Activated CD8-positive, alpha-beta memory T cell treated with anti-CD3 and anti-CD28 coated beads, Interleukin-2, amount 10 ng/mL, durations not matched to agents 7 days and 5 days (primary cell): ENCODE measurements at regions not wholly inside any gene's neighbourhood (a gene's known extent, or its start where the extent isn't known, plus 50 kb on each side); places are given as distances from the start of the nearest gene placed in this dataset.
"Not testable (repeated sequence)": the region's sequence is repeated elsewhere in the genome, so short reads cannot be mapped to it uniquely, and the experiment has no call there.

Experiments used
- ATAC-seq: fragments of 150-1000 bp; cut with Tn5 transposase; one replicate; pipeline ENCODE4 v1.10.0; 2021; ENCODE audit warnings: moderate library complexity
- CTCF ChIA-PET: fragments of 350-600 bp; sonication (Branson Sonifier 250); formaldehyde crosslinking; loops from one replicate; lab custom pipeline; 2021; ENCODE audit warnings: antibody characterized with exemption; lab: Charles Lee
- DNase-seq: peaks from one replicate; pipeline ENCODE4 v3.0.0-alpha.2; 2020
- H3K27ac Mint-ChIP-seq: one replicate; pipeline ENCODE4 v1.8.0; 2021; ENCODE audit warnings: mild to moderate bottlenecking, mixed read lengths
- H3K27me3 Mint-ChIP-seq: one replicate; pipeline ENCODE4 v1.8.0; 2021; ENCODE audit warnings: mixed read lengths
- H3K36me3 Mint-ChIP-seq: one replicate; pipeline ENCODE4 v1.8.0; 2021; ENCODE audit warnings: mild to moderate bottlenecking, mixed read lengths
- H3K4me1 Mint-ChIP-seq: one replicate; pipeline ENCODE4 v1.8.0; 2021; ENCODE audit warnings: mixed read lengths
- H3K4me3 Mint-ChIP-seq: one replicate; pipeline ENCODE4 v1.8.0; 2021; ENCODE audit warnings: mild to moderate bottlenecking, moderate library complexity, mixed read lengths
- H3K9me3 Mint-ChIP-seq: one replicate; pipeline ENCODE4 v1.8.0; 2022; ENCODE audit warnings: low read depth, mixed read lengths

- ATAC-seq (no peak), DNase-seq (no peak)
- CTCF ChIA-PET: no interaction called here
- H3K4me3 Mint-ChIP-seq: no peak overlapping the region
- no peaks in the 10 kb centered on the region for H3K27me3 Mint-ChIP-seq
- H3K27ac Mint-ChIP-seq: no peak overlapping the region
- no peaks in the 10 kb centered on the region for H3K4me1 Mint-ChIP-seq
- H3K36me3 Mint-ChIP-seq: no peaks in the 10 kb centered on the region
- H3K9me3 Mint-ChIP-seq: no peaks in the 10 kb centered on the region
These were observed 1022.2 kb upstream of the GJE1 start for GRCh38 chr6:141110481-141110880.

- DNase-seq (no peak), ATAC-seq (no peak)
- CTCF ChIA-PET: no interaction called here
- Mint-ChIP-seq H3K9me3 (no peaks in the 10 kb centered on the region), H3K4me3 (no peak overlapping the region), H3K36me3 (no peaks in the 10 kb centered on the region), H3K27me3 (no peaks in the 10 kb centered on the region), H3K4me1 (no peaks in the 10 kb centered on the region), H3K27ac (no peak overlapping the region)
These were observed 1025.0 kb upstream of the GJE1 start for GRCh38 chr6:141107591-141108160.

GRCh38 chr6:141105481-141105880 lies 1027.2 kb upstream of the GJE1 start:
- Mint-ChIP-seq H3K27ac (no peak overlapping the region), H3K4me1 (no peaks in the 10 kb centered on the region), H3K4me3 (no peak overlapping the region), H3K27me3 (no peaks in the 10 kb centered on the region), H3K9me3 (no peaks in the 10 kb centered on the region), H3K36me3 (no peaks in the 10 kb centered on the region)
- ATAC-seq (no peak), DNase-seq (no peak)
- CTCF ChIA-PET: no interaction called here

- Mint-ChIP-seq H3K4me3 (no peak overlapping the region), H3K9me3 (no peaks in the 10 kb centered on the region), H3K27me3 (no peaks in the 10 kb centered on the region), H3K27ac (no peak overlapping the region), H3K36me3 (no peaks in the 10 kb centered on the region), H3K4me1 (no peaks in the 10 kb centered on the region)
- CTCF ChIA-PET: no interaction called here
- ATAC-seq (no peak), DNase-seq (no peak)
These were observed 1029.5 kb upstream of the GJE1 start for GRCh38 chr6:141103246-141103645.

- H3K4me3 Mint-ChIP-seq: no peak overlapping the region
- CTCF ChIA-PET: no interaction called here
- no peak for ATAC-seq
These were observed 1035.3 kb upstream of the GJE1 start for GRCh38 chr6:141097471-141097870.

GRCh38 chr6:141095308-141095707 lies 1037.4 kb upstream of the GJE1 start:
- no peak overlapping the region for H3K27ac Mint-ChIP-seq
- no peaks in the 10 kb centered on the region for H3K4me1 Mint-ChIP-seq
- CTCF ChIA-PET: no interaction called here
- no peak overlapping the region for H3K4me3 Mint-ChIP-seq
- ATAC-seq (no peak), DNase-seq (no peak)
- no peaks in the 10 kb centered on the region for H3K36me3 Mint-ChIP-seq
- no peaks in the 10 kb centered on the region for H3K27me3 Mint-ChIP-seq
- no peaks in the 10 kb centered on the region for H3K9me3 Mint-ChIP-seq

More at GRCh38 chr6:141097471-141097870, 1035.3 kb upstream of the GJE1 start:
- Mint-ChIP-seq H3K36me3 (no peaks in the 10 kb centered on the region), H3K4me1 (no peaks in the 10 kb centered on the region), H3K27ac (no peak overlapping the region), H3K27me3 (no peaks in the 10 kb centered on the region), H3K9me3 (no peaks in the 10 kb centered on the region)
- no peak for DNase-seq

- Mint-ChIP-seq H3K9me3 (no peaks in the 10 kb centered on the region), H3K27me3 (no peaks in the 10 kb centered on the region), H3K4me3 (no peak overlapping the region), H3K36me3 (no peaks in the 10 kb centered on the region), H3K4me1 (no peaks in the 10 kb centered on the region), H3K27ac (no peak overlapping the region)
- ATAC-seq: no peak
- CTCF ChIA-PET: no interaction called here
- DNase-seq: no peak
These were observed 1044.6 kb upstream of the GJE1 start for GRCh38 chr6:141088171-141088570.

- Mint-ChIP-seq H3K4me1 (no peaks in the 10 kb centered on the region), H3K27me3 (peaks cover 3% of the 10 kb centered on the region), H3K9me3 (no peaks in the 10 kb centered on the region), H3K27ac (no peak overlapping the region), H3K4me3 (no peak overlapping the region), H3K36me3 (no peaks in the 10 kb centered on the region)
- CTCF ChIA-PET: no interaction called here
- ATAC-seq (no peak), DNase-seq (no peak)
These were observed 1055.1 kb upstream of the GJE1 start for GRCh38 chr6:141077355-141078333.

- CTCF ChIA-PET: no interaction called here
- DNase-seq: no peak
- no peaks in the 10 kb centered on the region for H3K36me3 Mint-ChIP-seq
- no peak for ATAC-seq
- H3K27ac Mint-ChIP-seq: no peak overlapping the region
- H3K4me3 Mint-ChIP-seq: no peak overlapping the region
- no peaks in the 10 kb centered on the region for H3K4me1 Mint-ChIP-seq
- H3K27me3 Mint-ChIP-seq: no peaks in the 10 kb centered on the region
- H3K9me3 Mint-ChIP-seq: no peaks in the 10 kb centered on the region
These were observed 1075.0 kb upstream of the GJE1 start for GRCh38 chr6:141057761-141058160.

- DNase-seq (no peak), ATAC-seq (no peak)
- H3K27me3 Mint-ChIP-seq: no peaks in the 10 kb centered on the region
- no peaks in the 10 kb centered on the region for H3K36me3 Mint-ChIP-seq
- no peak overlapping the region for H3K27ac Mint-ChIP-seq
- H3K4me1 Mint-ChIP-seq: no peaks in the 10 kb centered on the region
- H3K4me3 Mint-ChIP-seq: no peak overlapping the region
- H3K9me3 Mint-ChIP-seq: no peaks in the 10 kb centered on the region
- CTCF ChIA-PET: no interaction called here
These were observed 1075.6 kb upstream of the GJE1 start for GRCh38 chr6:141056945-141057625.

- CTCF ChIA-PET: no interaction called here
- no peak for ATAC-seq
- no peaks in the 10 kb centered on the region for H3K4me1 Mint-ChIP-seq
- no peak overlapping the region for H3K4me3 Mint-ChIP-seq
- no peaks in the 10 kb centered on the region for H3K36me3 Mint-ChIP-seq
- peaks cover 2% of the 10 kb centered on the region for H3K9me3 Mint-ChIP-seq
- no peaks in the 10 kb centered on the region for H3K27me3 Mint-ChIP-seq
- H3K27ac Mint-ChIP-seq: no peak overlapping the region
- DNase-seq: no peak
These were observed 1082.3 kb upstream of the GJE1 start for GRCh38 chr6:141050471-141050870.

GRCh38 chr6:141048451-141048850 lies 1084.3 kb upstream of the GJE1 start:
- Mint-ChIP-seq H3K36me3 (no peaks in the 10 kb centered on the region), H3K27ac (no peak overlapping the region), H3K27me3 (no peaks in the 10 kb centered on the region), H3K4me1 (no peaks in the 10 kb centered on the region), H3K4me3 (no peak overlapping the region), H3K9me3 (peaks cover 2% of the 10 kb centered on the region)
- no peak for ATAC-seq
- CTCF ChIA-PET: no interaction called here
- DNase-seq: no peak

- ATAC-seq, H3K4me1 Mint-ChIP-seq, CTCF ChIA-PET, H3K27ac Mint-ChIP-seq, DNase-seq, H3K36me3 Mint-ChIP-seq, H3K27me3 Mint-ChIP-seq, H3K9me3 Mint-ChIP-seq, H3K4me3 Mint-ChIP-seq: not testable (repeated sequence)
These were observed 1086.2 kb upstream of the GJE1 start for GRCh38 chr6:141046496-141046895.
